ENCODE measurements at regions not wholly inside any gene's neighbourhood (a gene's known extent, or its start where the extent isn't known, plus 50 kb on each side); places are given as distances from the start of the nearest gene placed in this dataset.

DNA sequence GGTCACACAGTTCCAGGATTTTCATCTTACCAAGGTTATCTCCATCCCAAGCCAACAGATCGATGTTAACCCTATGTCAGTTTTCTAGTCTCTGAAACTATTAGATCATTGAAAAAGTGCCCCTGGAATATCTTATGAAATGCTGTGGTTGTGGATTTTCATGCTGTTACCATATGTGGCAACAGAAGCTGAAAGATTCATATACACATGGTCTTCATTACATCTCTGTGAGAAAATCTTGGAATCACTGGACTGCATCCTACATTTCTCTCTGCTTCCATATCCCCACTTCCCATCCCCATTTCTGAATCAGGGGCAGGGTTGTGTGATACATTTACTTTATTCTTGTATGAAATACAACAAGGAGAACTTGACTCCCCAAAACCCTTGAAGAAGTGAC lies 146.1 kb downstream of the SLC16A9 start:
- TF ChIP-seq JUN (IDR thresholded peaks at IDR 0.05; ENCODE audit: low read depth, low read length) (no peak), POLR2A (IDR thresholded peaks at IDR 0.05; ENCODE audit: control extremely low read depth in 1 of 2, low read depth in 2 of 2, low read length in 2 of 2) (no peak), PHF8 (conservative IDR thresholded peaks at IDR 0.05; ENCODE audit: low read depth, low read length) (no peak), TCF12 (IDR thresholded peaks at IDR 0.05; ENCODE audit: low read depth, low read length) (no peak)
- TF ChIP-seq, protein P1, sequence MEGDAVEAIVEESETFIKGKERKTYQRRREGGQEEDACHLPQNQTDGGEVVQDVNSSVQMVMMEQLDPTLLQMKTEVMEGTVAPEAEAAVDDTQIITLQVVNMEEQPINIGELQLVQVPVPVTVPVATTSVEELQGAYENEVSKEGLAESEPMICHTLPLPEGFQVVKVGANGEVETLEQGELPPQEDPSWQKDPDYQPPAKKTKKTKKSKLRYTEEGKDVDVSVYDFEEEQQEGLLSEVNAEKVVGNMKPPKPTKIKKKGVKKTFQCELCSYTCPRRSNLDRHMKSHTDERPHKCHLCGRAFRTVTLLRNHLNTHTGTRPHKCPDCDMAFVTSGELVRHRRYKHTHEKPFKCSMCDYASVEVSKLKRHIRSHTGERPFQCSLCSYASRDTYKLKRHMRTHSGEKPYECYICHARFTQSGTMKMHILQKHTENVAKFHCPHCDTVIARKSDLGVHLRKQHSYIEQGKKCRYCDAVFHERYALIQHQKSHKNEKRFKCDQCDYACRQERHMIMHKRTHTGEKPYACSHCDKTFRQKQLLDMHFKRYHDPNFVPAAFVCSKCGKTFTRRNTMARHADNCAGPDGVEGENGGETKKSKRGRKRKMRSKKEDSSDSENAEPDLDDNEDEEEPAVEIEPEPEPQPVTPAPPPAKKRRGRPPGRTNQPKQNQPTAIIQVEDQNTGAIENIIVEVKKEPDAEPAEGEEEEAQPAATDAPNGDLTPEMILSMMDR (IDR thresholded peaks at IDR 0.05; ENCODE audit: control extremely low read depth in 1 of 3, insufficient read depth in 1 of 3, low read depth in 1 of 3, low read length in 3 of 3), result no peak
